OCI-LY7 (cell line): ENCODE measurements at regions not wholly inside any gene's neighbourhood (a gene's known extent, or its start where the extent isn't known, plus 50 kb on each side); places are given as distances from the start of the nearest gene placed in this dataset.

Experiments
- BruUV-seq: library from RNA; stranded (reverse); fragments of 400-500 nt; replicated peaks from 2 replicates; lab custom pipeline; 2021; lab: Mats Ljungman, UMichigan
- CTCF ChIA-PET: fragments of 300-600 bp; sonication (Branson Sonifier 250); formaldehyde crosslinking; loops from one replicate; lab custom pipeline; 2022; ENCODE audit warnings: antibody characterized with exemption; ENCODE audit not compliant: unreplicated experiment; lab: Charles Lee
- POLR2A ChIA-PET: fragments of 300-600 bp; sonication (Branson Sonifier 250); formaldehyde crosslinking; loops from one replicate; lab custom pipeline; 2022; ENCODE audit warnings: antibody characterized with exemption; lab: Charles Lee
- DNase-seq: peaks from one replicate; pipeline ENCODE4 v3.0.0-alpha.2; 2015; ENCODE audit warnings: low spot score
- H2AFZ ChIP-seq: fragments of 200-600 bp; sonication (generic), shearing (Covaris generic); 2 replicates; pipeline ENCODE4 v1.6.1; 2014; ENCODE audit warnings: mild to moderate bottlenecking, antibody characterized with exemption, low read length, moderate library complexity
- H3K27ac ChIP-seq: fragments of 200-600 bp; sonication (generic); 2 replicates; pipeline ENCODE4 v1.5.1; 2014; ENCODE audit warnings: mixed run types, low read depth, mild to moderate bottlenecking, moderate library complexity, low read length, inconsistent platforms; ENCODE audit not compliant: poor library complexity, severe bottlenecking
- H3K36me3 ChIP-seq: fragments of 200-600 bp; sonication (generic); 2 replicates; pipeline ENCODE4 v1.6.1; 2014; ENCODE audit warnings: mild to moderate bottlenecking, antibody characterized with exemption, low read length, moderate library complexity, mixed read lengths; ENCODE audit not compliant: insufficient read depth
- H3K4me1 ChIP-seq: fragments of 200-600 bp; sonication (generic); 2 replicates; pipeline ENCODE4 v1.5.1; 2014; ENCODE audit warnings: mild to moderate bottlenecking, low read length; ENCODE audit not compliant: insufficient read depth, poor library complexity, severe bottlenecking
- H3K4me2 ChIP-seq: fragments of 200-600 bp; sonication (generic); 2 replicates; pipeline ENCODE4 v1.6.1; 2014; ENCODE audit warnings: mild to moderate bottlenecking, low read length
- H3K4me3 ChIP-seq: fragments of 200-600 bp; sonication (generic); 2 replicates; pipeline ENCODE4 v1.5.1; 2014; ENCODE audit warnings: mild to moderate bottlenecking, low read depth, low read length; ENCODE audit not compliant: poor library complexity, severe bottlenecking
- H3K79me2 ChIP-seq: fragments of 200-600 bp; sonication (generic); 2 replicates; pipeline ENCODE4 v1.6.1; 2016; ENCODE audit warnings: low read depth, mild to moderate bottlenecking, low read length, moderate library complexity, mixed read lengths; ENCODE audit not compliant: insufficient read depth
- H3K9me2 ChIP-seq: fragments of 200-600 bp; sonication (generic); 2 replicates; pipeline ENCODE4 v1.6.1; 2016; ENCODE audit warnings: mild to moderate bottlenecking, low read length, mixed read lengths; ENCODE audit not compliant: insufficient read depth
- H3K9me3 ChIP-seq: fragments of 200-600 bp; sonication (generic); 2 replicates; pipeline ENCODE4 v1.6.1; 2014; ENCODE audit warnings: mild to moderate bottlenecking, mixed run types, low read length, mixed read lengths
- H4K20me1 ChIP-seq: fragments of 200-600 bp; sonication (generic); 2 replicates; pipeline ENCODE4 v1.6.1; 2014; ENCODE audit warnings: mild to moderate bottlenecking, antibody characterized with exemption, low read length, moderate library complexity, mixed read lengths; ENCODE audit not compliant: insufficient read depth
- EZH2phosphoT487 ChIP-seq: fragments of 200-600 bp; sonication (generic); IDR thresholded peaks from 2 replicates; pipeline ENCODE4 v1.6.1; 2018; ENCODE audit warnings: low read depth, borderline replicate concordance, mild to moderate bottlenecking, mixed run types, antibody characterized with exemption, low read length, moderate library complexity, mixed read lengths
- intact Hi-C: fragments of 100-400 bp; cut with micrococcal nuclease; formaldehyde crosslinking; loops from one replicate; pipeline ENCODE4 v1.10.0; 2022; ENCODE audit not compliant: unreplicated experiment
- TF ChIP-seq, protein P1 (sequence below): fragments of 200-600 bp; sonication (generic); conservative IDR thresholded peaks from 2 replicates; pipeline ENCODE4 v1.5.1; 2014; ENCODE audit warnings: mild to moderate bottlenecking, antibody characterized with exemption, low read length, moderate library complexity, mixed read lengths

DNA sequence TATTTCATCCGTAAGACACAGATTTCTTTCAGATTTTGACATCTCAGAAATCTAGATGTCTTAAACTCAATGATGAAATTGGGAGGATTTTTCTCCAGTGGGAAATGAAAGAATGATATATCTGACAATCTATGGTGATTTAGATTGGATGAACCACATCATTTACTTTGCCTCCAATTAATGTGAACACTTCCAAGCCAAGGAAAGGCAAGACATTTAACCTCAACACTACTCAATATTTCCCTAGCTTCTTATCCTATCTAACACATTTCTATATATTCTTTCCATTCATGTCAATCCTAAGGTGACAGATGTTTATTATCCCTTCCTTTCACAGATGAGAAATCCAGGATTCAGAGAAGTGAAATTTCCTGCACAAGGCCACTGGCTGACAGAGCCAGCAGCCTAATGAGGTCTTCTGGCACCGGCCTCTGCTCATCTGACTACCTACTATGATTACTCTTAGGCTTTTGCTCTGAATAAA is 327.6 kb downstream of the IRS1 start:
- H2AFZ ChIP-seq, result no peak overlapping the region
- H3K9me2 ChIP-seq, result no peaks in the 10 kb centered on the region
- POLR2A ChIA-PET, result interaction anchor here (1.0 kb wide), 1 partner anchor 9 kb away, joined by 3 read pairs; no protein-coding TSS in a partner anchor
- CTCF ChIA-PET, result no interaction called here
- H3K36me3 ChIP-seq, result no peaks in the 10 kb centered on the region
- no peak overlapping the region for H3K4me3 ChIP-seq
- no peak for DNase-seq
- no TSS peak for BruUV-seq
- H4K20me1 ChIP-seq, result no peaks in the 10 kb centered on the region
- H3K79me2 ChIP-seq, result no peaks in the 10 kb centered on the region
- no peaks in the 10 kb centered on the region for H3K9me3 ChIP-seq
- H3K27ac ChIP-seq, result no peak overlapping the region
- intact Hi-C loops, result no loop called here
- no peaks in the 10 kb centered on the region for H3K4me1 ChIP-seq
- no peak overlapping the region for H3K4me2 ChIP-seq
- no peak for TF ChIP-seq EZH2phosphoT487
- TF ChIP-seq, protein P1, sequence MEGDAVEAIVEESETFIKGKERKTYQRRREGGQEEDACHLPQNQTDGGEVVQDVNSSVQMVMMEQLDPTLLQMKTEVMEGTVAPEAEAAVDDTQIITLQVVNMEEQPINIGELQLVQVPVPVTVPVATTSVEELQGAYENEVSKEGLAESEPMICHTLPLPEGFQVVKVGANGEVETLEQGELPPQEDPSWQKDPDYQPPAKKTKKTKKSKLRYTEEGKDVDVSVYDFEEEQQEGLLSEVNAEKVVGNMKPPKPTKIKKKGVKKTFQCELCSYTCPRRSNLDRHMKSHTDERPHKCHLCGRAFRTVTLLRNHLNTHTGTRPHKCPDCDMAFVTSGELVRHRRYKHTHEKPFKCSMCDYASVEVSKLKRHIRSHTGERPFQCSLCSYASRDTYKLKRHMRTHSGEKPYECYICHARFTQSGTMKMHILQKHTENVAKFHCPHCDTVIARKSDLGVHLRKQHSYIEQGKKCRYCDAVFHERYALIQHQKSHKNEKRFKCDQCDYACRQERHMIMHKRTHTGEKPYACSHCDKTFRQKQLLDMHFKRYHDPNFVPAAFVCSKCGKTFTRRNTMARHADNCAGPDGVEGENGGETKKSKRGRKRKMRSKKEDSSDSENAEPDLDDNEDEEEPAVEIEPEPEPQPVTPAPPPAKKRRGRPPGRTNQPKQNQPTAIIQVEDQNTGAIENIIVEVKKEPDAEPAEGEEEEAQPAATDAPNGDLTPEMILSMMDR, result no peak

DNA sequence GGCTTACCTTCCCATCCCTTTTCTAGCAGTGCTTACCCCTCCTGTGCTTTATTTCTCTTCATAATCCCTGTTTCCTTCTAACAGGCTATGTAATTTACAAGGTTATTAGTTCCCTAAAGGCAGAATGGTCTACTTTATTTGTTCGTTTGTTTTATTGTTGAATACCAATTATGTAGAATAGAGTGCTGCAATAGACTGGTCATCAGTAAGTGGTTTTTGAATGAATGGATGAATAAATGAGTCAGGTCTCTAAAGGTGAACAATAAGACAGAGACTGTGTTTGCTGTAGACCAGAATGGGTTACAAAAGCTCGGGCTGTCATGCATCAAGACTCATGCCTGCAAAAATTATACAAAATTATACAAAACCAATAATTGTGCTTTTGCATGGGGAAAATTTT is 332.0 kb downstream of the IRS1 start:
- POLR2A ChIA-PET, result no interaction called here
- intact Hi-C loops, result no loop called here
- TF ChIP-seq, protein P1, result no peak
- no peak for TF ChIP-seq EZH2phosphoT487
- H3K4me3 ChIP-seq, result no peak overlapping the region
- no peak overlapping the region for H2AFZ ChIP-seq
- H3K27ac ChIP-seq, result no peak overlapping the region
- CTCF ChIA-PET, result no interaction called here
- H3K9me3 ChIP-seq, result no peaks in the 10 kb centered on the region
- H4K20me1 ChIP-seq, result no peaks in the 10 kb centered on the region
- H3K36me3 ChIP-seq, result no peaks in the 10 kb centered on the region
- H3K9me2 ChIP-seq, result no peaks in the 10 kb centered on the region
- BruUV-seq, result no TSS peak
- H3K4me1 ChIP-seq, result no peaks in the 10 kb centered on the region
- DNase-seq, result no peak
- H3K79me2 ChIP-seq, result no peaks in the 10 kb centered on the region
- H3K4me2 ChIP-seq, result no peak overlapping the region

DNA sequence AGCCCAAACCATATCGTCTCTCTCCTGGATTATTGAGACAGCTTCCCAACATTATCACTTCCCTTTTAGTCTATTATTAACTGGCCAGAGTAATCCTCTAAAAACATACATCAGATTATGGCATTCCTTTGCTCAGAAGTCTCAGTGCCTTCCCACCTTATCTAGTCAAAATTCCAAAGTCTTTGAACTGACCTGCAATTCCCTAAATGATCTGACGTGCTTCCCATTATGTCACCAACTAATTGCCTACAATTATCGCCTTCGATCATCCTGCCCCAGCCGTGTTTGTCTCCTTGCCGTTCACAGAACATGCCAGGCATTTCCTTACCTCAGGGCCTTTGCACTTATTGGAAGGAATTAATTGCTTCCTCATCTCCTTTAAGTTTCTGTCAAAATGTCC is 332.4 kb downstream of the IRS1 start:
- Histone ChIP-seq H3K27ac (no peak overlapping the region), H4K20me1 (no peaks in the 10 kb centered on the region), H3K4me3 (no peak overlapping the region), H3K36me3 (no peaks in the 10 kb centered on the region), H2AFZ (no peak overlapping the region), H3K4me1 (no peaks in the 10 kb centered on the region), H3K4me2 (no peak overlapping the region), H3K9me2 (no peaks in the 10 kb centered on the region), H3K9me3 (no peaks in the 10 kb centered on the region), H3K79me2 (no peaks in the 10 kb centered on the region)
- POLR2A ChIA-PET, result interaction anchor here (0.5 kb wide), 1 partner anchor 75 kb away, joined by 3 read pairs; no protein-coding TSS in a partner anchor
- CTCF ChIA-PET, result no interaction called here
- no TSS peak for BruUV-seq
- no peak for DNase-seq
- intact Hi-C loops, result no loop called here
- TF ChIP-seq, protein P1, result no peak
- no peak for TF ChIP-seq EZH2phosphoT487
